HL-60/S4 treated with phorbol 12-myristate 13-acetate at 8.2 ng/mL for 4 days and 3 days (cell line): ENCODE measurements at regions not wholly inside any gene's neighbourhood (a gene's known extent, or its start where the extent isn't known, plus 50 kb on each side); places are given as distances from the start of the nearest gene placed in this dataset.
"Not testable (repeated sequence)": the region's sequence is repeated elsewhere in the genome, so short reads cannot be mapped to it uniquely, and the experiment has no call there.

Source experiments
- in situ Hi-C: fragments of 300-500 bp; cut with MboI; formaldehyde crosslinking; loops from 2 replicates; pipeline ENCODE4 v1.15.0; 2022; ENCODE audit warnings: low sequenced_read_pairs

DNA sequence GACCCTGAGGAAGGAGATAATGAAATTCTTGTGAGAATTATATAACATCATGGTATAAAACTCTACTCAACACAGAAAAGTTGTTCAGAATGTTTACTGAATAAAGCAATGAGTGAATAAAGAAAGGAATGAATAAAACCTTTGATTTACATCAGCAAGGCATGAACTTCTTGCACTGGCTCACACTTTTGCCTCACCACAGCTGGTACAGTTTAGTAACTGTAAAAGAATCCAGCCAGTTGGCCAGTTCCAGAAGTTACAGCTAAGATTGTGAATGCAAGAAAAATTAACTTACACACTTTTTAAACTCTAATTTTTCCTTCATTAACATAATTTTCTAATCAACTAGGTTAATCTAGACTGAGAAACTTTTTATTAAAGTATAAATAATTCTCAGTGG lies 490.9 kb downstream of the NFIB start:
- in situ Hi-C loops: no loop called here

DNA sequence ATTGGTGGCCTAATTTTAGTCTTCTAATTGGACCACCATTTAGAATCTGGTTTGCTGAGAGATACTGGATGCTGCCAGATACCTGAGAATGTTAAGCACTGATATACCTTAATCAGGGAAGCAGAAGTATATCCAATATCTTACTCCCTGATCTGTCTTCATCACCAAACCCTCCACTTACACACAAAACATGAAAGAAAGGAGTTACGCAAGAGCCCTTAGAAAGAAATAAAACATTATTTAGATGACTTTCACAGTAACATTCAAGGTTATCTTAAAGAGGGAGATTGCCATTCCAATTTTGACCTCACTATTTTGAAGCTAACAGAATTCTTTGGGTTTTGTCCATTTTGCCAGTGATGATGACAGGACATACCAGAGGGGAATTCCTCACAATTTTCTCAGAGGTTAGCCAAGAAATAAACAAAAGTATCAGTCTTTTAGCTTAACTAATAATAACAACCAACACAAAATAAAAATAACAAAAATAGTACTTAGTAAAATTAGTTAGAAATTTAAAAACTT lies 496.1 kb downstream of the NFIB start:
- in situ Hi-C loops: no loop called here

DNA sequence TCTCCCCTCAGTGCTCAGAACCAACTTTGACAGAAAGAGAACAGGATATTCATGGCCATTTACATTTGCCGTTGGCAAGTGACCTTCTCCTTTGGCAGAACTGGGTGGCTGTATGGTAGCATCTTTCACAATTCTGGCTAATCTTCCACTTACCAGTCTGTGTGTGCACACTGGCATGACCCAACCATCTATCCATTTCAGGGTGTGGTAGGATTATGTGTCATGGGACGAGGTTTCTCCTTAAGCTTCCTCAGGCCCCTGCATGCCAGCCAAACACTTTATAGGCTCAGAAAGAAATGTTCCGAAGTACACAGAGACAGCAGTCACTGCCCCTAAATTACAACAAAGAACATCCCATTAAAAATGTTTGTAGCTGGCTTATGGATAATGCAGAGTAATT lies 497.1 kb downstream of the NFIB start:
- in situ Hi-C loops: no loop called here

DNA sequence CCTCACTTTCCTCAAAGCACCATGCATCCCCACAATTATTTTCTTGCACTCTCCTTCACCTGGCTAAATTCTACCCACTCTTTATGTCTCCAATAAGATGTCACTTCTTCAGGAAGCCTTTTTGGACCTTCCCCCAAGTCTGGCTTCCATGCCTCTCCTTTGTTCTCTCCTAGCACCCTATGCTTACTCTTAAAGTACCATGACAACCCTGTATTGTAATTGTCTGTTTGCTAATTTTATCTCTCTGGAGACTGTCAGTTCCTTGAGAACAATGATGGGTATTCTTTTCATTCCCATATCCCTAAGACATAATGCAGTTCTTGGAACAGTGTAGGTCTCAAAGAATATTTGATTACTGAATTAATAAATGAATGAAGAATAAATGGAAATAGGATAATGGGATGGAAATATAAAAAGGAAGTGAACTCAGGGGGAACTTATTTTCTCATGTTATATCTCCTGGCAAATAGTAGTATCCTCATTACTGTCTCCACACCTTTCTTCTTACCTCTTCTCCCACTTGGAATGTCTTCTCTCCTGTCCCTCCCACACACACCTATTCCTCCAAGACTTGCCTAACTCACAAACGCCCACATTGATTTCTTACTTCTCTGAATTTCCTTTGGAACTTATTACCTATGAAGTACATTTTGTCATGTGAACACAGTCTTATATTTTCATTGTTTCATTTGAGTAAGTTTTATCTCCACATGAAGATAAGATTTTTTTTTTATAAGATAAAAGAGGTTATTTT lies 499.1 kb downstream of the NFIB start:
- in situ Hi-C loops: no loop called here

DNA sequence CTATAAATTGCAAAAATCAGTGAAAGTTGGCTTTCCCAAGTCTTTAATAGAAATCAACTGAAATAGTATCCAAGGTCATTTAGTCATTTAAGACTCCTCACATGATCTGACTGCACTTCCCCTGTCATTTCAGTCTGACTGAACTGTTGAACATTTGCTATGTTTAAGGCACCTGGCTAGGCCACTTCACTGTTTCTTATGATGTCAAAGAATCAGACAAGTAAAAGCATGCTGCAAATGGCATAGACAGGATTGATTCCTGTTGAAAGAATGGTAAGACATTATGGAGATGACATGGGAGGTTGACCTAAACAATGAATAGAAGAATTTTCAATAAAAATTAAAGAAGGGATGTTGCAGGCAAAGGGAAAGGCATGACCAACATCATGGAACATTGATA lies 502.1 kb downstream of the NFIB start:
- in situ Hi-C loops: no loop called here

DNA sequence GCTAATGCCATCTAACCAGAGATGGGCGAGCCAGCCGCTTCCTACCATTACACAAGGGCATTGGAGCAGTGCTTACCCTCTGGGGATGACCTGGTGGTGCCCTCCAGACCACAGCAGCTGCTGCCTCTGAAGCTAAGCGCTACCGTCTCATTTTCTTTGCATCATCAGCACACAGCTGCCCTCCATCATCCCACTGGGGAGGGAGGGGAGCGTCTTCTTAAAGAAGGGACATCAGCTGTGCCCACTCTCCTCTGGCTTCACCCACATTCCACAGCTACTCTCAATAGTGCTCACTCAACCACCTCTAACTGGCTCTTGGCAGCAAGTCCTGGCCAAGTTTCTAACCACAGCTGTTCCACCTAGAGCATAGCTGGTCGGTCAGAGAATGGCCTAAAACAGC lies 503.4 kb downstream of the NFIB start:
- in situ Hi-C loops: no loop called here

DNA sequence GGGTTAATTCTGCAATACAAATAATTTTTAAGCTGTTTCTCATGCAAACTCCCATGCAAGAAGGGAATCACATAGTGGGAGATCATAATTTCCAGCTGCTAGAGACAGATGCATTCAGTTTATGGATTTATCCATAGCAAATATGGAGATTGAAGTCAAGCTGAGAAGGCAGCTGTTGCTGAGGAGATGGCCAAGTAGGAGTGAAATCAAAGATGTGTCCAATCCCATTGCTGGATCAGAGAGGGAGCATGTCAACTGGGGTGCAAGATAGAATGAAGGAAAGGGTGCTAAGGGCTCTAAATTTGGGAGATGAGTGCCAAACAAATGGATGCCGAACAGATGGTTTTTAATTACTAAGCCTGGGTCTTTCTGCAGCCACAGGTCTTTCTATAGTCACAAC lies 504.5 kb downstream of the NFIB start:
- in situ Hi-C loops: no loop called here

DNA sequence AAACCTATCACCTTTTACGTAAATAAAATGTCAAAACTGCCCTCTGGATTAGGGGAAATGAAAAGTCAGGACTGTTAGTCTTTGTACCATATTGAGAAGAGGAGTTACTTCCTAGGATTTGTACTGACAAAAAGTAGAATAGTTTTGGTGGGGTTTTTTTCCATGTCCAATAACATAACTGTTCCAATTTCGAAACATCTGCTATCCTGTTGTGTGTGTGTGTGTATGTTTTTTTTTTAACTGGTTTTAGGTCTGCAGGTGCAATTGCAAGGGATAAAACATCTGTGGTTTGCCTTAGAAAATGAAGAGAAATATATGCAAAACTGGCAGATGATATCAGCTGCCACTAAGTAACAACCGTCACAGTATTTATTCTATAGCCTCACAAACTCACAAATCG lies 506.8 kb downstream of the NFIB start:
- in situ Hi-C loops: no loop called here

DNA sequence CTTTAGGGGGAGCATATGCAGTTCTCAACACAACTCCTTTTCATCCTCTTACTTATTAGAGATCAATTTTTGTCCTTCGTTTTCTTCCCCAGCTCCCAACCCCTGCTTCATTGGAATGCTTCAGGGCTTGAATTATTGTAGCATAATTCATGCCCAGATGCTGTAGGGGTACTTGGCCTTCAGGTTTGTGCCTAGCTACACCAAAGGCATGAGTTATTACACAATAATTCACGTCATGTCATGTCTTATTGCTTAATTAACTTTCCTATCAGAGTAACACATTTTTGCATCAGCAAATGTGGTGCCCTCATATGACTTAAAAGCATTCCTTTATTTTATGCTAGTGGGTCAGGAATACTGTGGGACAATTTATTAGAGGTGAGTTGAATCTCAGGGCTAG lies 507.2 kb downstream of the NFIB start:
- in situ Hi-C loops: no loop called here

DNA sequence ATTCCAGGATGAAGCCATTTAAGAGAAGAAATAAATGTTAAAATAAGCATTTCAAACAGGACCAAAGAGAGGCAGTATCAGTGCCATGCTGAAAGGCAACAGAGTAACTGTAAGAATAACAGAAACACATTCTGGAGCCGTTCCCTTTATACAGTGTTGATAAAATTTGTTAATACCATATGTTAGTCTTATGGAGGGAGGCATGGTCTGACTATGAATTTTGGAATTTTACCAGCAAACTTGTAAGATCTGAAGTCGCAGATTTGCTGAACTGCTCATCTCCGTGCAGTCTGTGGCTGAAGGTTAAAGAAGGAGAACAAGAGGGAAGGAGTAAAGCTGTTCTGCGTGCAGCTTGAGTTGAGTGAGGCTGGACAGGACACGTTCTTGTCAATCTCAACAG lies 508.4 kb downstream of the NFIB start:
- in situ Hi-C loops: no loop called here

DNA sequence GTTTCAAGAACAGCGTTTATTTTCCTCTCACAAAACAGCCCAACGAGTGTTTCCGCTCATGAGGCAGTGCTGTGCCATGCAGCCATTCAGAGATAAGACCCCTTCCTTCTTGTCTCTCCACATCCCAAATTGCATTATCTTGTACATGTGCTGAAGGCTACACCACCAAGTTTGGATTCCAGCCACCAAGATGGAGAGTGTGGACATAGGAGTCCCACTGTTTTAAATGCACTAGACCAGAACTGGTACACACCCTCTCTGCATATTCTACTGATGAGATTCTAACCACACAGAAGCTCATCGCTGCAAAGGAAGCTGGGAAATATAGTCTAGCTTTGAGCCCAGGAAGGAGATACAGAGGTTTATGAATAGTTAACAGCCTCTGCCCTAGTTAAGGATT lies 509.4 kb downstream of the NFIB start:
- in situ Hi-C loops: no loop called here

DNA sequence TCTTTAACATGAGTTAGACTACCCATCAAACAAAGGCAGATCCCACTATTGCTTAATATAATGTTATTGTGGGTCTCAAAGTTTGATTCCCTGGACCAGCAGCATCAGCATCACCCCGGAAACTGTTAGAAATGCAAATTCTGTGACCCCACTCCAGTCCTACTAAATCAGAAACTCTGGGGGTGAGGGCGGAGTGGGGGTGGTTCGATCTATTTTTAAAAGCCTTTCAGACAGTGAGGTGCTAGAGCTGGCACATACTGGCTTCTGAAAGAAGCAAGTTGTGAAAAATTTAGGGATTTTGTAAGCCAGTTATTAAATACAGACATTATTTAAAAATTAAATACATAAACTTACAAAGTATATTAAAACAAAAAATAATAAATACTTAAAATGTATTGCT lies 513.2 kb downstream of the NFIB start:
- in situ Hi-C loops: no loop called here

DNA sequence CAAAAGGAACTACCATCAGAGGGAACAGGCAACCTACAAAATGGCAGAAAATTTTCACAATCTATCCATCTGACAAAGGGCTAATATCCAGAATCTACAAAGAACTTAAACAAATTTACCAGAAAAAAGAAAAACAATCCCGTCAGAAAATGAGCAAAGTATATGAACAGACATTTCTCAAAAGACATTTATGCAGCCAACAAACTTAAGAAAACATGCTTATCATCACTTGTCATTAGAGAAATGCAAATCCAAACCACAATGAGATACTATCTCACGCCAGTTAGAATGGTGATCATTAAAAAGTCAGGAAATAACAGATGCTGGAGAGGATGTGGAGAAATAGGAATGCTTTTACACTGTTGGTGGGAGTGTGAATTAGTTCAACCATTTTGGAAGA lies 516.2 kb downstream of the NFIB start:
- in situ Hi-C loops: not testable (repeated sequence)

DNA sequence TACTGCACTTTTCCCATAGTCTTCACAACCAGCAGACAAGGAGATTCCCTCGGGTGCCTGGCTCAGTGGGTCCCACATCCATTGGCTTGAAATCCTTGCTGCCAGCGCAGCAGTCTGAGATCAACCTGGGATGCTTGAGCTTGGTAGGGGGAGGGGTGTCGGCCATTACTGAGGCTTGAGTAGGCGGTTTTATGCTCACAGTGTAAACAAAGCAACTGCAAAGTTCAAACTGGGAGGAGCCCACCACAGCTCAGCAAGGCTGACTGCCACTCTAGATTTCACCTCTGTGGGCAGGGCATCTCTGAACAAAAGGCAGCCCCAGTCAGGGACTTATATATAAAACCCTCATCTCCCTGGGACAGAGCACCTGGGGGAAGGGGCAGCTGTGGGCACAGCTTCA lies 512.3 kb upstream of the MPDZ start:
- in situ Hi-C loops: no loop called here

DNA sequence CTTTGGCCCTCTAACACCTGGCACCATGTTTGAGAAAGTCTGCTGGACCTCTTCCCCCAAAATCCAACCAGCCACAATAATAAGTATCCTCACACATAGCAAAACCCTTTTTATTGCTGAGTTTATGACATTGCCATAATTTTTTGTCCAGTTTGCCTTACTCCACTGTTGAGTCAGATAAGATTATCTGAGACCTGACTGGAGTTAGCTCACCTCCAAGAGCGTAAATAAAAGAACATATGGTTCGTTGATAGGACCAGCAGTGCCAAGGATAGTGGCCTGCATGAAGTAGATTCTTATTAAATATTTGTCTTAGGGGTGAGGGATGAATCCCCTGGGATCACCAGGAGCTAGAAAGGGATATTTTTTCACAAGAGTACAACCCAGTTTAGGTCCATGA lies 510.6 kb upstream of the MPDZ start:
- in situ Hi-C loops: no loop called here

DNA sequence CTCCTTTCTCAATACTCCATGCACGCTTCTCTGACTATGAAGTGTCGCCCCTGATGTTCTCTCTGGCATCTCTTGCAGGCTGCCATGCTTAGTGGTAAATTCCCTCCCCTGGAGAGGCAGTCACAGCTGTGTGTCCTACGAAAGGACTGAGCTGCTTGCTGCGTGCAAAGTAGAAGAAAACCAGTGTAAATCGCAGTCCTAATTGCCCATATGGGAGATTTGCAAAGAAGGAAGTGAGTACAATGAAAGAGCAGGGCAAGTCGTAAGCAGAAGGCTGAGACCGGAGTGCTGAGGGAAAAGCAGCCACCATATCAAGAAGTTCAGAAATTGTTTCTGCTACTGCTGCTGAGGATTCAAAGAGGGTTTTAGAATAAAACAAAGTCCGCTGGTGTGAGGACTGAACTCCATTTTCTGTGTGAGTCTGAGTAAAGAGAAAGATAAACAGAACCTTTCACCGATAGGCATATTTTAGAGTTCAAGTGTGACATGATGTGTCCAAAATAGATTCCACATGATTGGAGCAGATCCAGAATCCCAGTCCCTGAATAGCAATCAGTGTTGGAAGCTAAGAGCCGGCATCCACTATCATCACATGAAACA lies 507.8 kb upstream of the MPDZ start:
- in situ Hi-C loops: no loop called here

DNA sequence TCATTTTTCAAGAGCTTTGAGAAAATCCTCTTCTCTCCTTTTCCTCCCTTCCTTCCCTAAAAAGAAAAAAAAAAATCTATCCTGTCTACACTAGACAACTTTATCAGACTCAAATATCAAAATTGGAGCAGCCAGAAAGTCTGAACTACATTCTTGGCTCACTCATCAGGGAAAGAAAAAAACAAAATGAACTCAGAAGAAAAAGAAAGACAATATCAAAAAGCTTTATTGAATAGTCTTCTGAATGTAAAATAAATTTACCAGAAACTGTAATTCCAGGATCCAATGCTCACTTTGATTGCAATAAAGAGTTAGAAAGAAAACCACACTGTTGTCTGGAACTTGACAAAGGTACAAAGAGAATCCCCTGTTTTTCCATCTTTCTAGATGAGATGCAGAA lies 507.2 kb upstream of the MPDZ start:
- in situ Hi-C loops: no loop called here

DNA sequence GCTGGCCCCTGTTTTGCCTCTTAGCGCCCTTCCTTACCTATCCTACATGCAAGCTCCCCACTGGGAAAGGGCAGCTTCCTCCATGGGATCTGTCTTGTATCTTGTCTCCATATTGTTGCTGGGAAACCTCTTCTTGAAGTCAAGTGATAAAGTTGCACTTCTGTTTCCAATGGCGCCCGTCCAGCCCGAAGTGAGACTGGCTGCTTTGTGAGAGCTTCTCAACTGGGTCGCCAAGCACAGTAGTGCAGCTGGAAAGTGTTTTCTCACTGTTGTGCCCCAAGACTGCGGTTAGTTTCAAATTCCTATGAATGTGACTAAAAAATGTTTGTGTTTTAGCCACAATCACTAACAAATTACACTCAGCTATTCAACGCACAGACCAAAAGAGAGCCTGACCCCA lies 506.6 kb upstream of the MPDZ start:
- in situ Hi-C loops: no loop called here

DNA sequence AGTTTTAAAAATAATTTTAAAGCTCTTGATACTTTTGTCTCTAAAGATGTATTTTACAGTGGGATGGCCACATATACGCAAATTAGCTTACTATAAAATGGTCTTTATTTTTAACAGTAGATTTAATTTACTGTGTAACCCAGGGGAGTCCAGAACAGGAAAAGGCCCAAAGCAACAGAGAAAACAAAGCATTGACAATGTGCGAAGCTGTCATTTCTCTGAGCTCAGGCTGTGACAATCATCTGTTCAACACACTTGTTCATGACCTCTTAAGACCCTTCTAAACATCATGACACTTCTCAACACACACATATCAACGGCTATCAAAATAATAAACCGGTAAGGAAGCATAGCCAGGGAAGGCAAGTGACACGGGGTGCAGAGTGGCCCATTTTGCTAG lies 499.6 kb upstream of the MPDZ start:
- in situ Hi-C loops: no loop called here

DNA sequence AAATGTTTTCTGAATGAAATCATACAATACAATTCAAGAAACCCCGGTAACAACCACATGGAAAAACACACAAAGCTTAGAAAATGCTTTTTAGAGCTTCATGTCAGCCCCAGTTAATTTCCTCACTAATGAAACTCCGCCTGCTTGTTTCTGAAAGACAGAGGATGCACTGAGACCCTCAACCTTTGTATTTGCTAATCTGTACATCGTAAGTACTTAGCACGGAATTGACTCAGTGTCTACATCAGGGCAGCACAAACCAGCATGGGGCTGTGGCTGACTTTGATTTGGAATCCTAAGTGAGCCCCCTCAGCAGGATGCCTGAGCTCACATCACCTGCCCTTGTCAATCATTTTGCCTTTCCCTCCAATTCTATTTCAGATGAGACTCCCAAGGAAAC lies 499.1 kb upstream of the MPDZ start:
- in situ Hi-C loops: no loop called here

DNA sequence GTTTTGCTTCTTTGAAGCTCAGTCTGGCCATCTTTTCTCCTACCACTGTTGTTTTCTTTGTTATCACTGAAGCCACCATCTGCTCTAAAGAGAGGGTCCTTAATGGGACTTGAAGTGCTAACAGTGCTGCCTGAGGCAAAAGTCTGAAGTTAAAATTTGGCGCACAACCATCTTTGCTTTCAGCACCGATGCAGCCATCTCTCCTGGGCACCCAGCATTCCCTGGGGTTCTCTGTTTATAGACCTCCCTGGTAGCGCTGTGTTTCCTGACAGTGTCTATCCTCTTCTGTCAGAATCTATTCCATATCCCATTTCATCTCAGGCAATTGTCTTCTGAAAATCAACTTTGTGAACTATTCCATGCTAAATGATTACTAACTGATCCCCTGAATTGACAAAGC lies 491.5 kb upstream of the MPDZ start:
- in situ Hi-C loops: no loop called here

DNA sequence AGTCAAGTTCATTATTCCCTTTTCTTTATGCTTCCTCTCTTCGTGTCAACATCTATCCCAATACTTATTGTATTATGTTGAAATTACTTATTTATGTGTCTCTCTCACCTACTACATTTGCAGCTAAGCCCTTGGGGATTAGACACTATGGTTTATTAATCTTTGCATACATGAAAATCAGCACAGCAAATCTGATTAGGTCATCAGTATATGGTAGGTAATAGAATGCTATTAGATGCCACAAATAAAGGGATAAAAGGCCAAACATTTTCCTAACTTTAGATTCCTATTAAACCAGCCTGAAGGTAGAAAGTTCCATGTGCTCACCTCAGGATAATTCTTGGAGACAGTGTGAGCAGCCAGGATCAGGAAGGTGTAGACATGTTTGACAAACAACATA lies 490.1 kb upstream of the MPDZ start:
- in situ Hi-C loops: no loop called here

DNA sequence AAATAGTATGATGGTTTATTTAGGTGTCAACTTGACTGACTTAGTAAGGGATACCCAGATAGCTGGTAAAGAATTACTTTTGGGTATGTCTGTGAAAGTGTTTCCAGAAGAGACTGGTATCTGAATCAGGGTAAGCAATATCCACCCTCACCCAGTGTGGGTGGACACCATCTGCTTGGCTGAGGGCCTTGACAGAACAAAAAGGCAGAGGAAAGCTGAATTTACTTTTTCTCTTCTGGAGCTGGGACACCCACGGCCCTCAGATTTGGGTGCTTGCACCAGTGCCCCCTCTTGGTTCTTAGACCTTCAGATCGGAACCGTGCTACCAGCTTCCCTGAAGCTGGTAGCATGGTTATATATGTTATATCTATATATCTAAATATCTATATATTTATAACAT lies 489.5 kb upstream of the MPDZ start:
- in situ Hi-C loops: no loop called here
